Activated CD8-positive, alpha-beta T cell treated with anti-CD3 and anti-CD28 coated beads for 36 hours (primary cell): ENCODE measurements at regions not wholly inside any gene's neighbourhood (a gene's known extent, or its start where the extent isn't known, plus 50 kb on each side); places are given as distances from the start of the nearest gene placed in this dataset.

Experiments
- ATAC-seq: fragments of 200-7000 bp; cut with Tn5 transposase; one replicate; pipeline ENCODE4 v1.10.0; 2021; ENCODE audit warnings: mild to moderate bottlenecking, moderate library complexity
- CTCF ChIA-PET: fragments of 350-600 bp; sonication (Branson Sonifier 250); formaldehyde crosslinking; loops from one replicate; lab custom pipeline; 2021; ENCODE audit warnings: antibody characterized with exemption; lab: Charles Lee
- POLR2A ChIA-PET: fragments of 350-600 bp; sonication (Branson Sonifier 250); formaldehyde crosslinking; loops from one replicate; lab custom pipeline; 2021; ENCODE audit warnings: antibody characterized with exemption; lab: Charles Lee
- DNase-seq: peaks from one replicate; pipeline ENCODE4 v3.0.0-alpha.2; 2020
- H3K27ac Mint-ChIP-seq: one replicate; pipeline ENCODE4 v1.8.0; 2021; ENCODE audit warnings: mild to moderate bottlenecking, mixed read lengths
- H3K27me3 Mint-ChIP-seq: one replicate; pipeline ENCODE4 v1.8.0; 2021; ENCODE audit warnings: mixed read lengths
- H3K36me3 Mint-ChIP-seq: one replicate; pipeline ENCODE4 v1.8.0; 2021; ENCODE audit warnings: low read depth, mixed read lengths
- H3K4me1 Mint-ChIP-seq: one replicate; pipeline ENCODE4 v1.8.0; 2021; ENCODE audit warnings: low read depth, mixed read lengths
- H3K4me3 Mint-ChIP-seq: one replicate; pipeline ENCODE4 v1.8.0; 2021; ENCODE audit warnings: mild to moderate bottlenecking, moderate library complexity, mixed read lengths
- H3K9me3 Mint-ChIP-seq: one replicate; pipeline ENCODE4 v1.8.0; 2021; ENCODE audit warnings: mixed read lengths
- intact Hi-C: fragments of 100-400 bp; cut with micrococcal nuclease; formaldehyde crosslinking; loops from one replicate; pipeline ENCODE4 v1.10.0; 2022
- TF ChIP-seq, protein P1 (sequence below): fragments of 200-600 bp; IDR thresholded peaks from one replicate; pipeline ENCODE4 v1.8.0; 2022; ENCODE audit warnings: antibody characterized with exemption, mild to moderate bottlenecking

DNA sequence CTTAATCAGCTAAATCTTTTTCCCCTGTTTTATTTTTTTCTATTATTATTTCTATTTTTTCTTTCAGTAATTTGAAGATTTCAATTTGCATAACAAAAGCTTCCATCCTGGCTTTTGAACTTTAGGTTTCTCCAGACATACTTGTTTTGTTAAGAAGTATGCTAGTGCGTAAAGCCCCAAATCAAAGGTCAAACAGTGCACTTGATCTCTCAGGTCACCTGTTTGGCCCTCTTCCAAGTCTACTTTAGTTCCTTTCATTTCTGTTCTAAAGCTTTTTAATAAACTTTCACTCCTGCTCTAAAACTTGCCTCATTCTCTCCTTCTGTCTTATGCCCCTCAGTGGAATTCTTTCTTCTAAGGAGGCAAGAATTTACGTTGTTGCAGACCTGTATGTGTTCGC, 54.6 kb upstream of the ATXN7L3B start:
- no peaks in the 10 kb centered on the region for H3K36me3 Mint-ChIP-seq
- H3K27ac Mint-ChIP-seq = no peak overlapping the region
- no peaks in the 10 kb centered on the region for H3K9me3 Mint-ChIP-seq
- intact Hi-C loops = no loop called here
- H3K4me1 Mint-ChIP-seq = no peaks in the 10 kb centered on the region
- ChIA-PET POLR2A (no interaction called here), CTCF (no interaction called here)
- ATAC-seq (no peak), DNase-seq (no peak)
- TF ChIP-seq, protein P1, sequence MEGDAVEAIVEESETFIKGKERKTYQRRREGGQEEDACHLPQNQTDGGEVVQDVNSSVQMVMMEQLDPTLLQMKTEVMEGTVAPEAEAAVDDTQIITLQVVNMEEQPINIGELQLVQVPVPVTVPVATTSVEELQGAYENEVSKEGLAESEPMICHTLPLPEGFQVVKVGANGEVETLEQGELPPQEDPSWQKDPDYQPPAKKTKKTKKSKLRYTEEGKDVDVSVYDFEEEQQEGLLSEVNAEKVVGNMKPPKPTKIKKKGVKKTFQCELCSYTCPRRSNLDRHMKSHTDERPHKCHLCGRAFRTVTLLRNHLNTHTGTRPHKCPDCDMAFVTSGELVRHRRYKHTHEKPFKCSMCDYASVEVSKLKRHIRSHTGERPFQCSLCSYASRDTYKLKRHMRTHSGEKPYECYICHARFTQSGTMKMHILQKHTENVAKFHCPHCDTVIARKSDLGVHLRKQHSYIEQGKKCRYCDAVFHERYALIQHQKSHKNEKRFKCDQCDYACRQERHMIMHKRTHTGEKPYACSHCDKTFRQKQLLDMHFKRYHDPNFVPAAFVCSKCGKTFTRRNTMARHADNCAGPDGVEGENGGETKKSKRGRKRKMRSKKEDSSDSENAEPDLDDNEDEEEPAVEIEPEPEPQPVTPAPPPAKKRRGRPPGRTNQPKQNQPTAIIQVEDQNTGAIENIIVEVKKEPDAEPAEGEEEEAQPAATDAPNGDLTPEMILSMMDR = no peak
- no peak overlapping the region for H3K4me3 Mint-ChIP-seq
- H3K27me3 Mint-ChIP-seq = no peaks in the 10 kb centered on the region
